ENCODE measurements at regions not wholly inside any gene's neighbourhood (a gene's known extent, or its start where the extent isn't known, plus 50 kb on each side); places are given as distances from the start of the nearest gene placed in this dataset.

- no peak overlapping the region for H3K27ac ChIP-seq (ENCODE audit: low read depth in 1 of 2, low read length in 2 of 2)
- intact Hi-C loops (cut with micrococcal nuclease): no loop called here
- H3K4me2 ChIP-seq (replicated peaks; ENCODE audit: extremely low read depth, low read length, poor library complexity, severe bottlenecking): no peak overlapping the region
- no peaks in the 10 kb centered on the region for H3K27me3 ChIP-seq (ENCODE audit: control insufficient read depth in 2 of 2, insufficient read depth in 2 of 2, low read length in 2 of 2)
- no peaks in the 10 kb centered on the region for H3K4me1 ChIP-seq (ENCODE audit: control insufficient read depth in 1 of 2, insufficient read depth in 2 of 2, low read length in 2 of 2)
- Mint-ChIP-seq H3K36me3 (no peaks in the 10 kb centered on the region), H3K27me3 (ENCODE audit: low read depth in 3 of 3) (peaks cover 0 to 2% (median 2%) of the 10 kb centered on the region in 3 donors), H3K4me1 (no peaks in the 10 kb centered on the region), H3K4me3 (no peak overlapping the region), H3K9me3 (peaks cover 0 to 6% (median 2%) of the 10 kb centered on the region in 7 donors), H3K27ac (no peak overlapping the region)
- no peak for DNase-seq
- WGBS (ENCODE audit: insufficient coverage): no CpG with 5 or more reads among the region's 7 CpGs
- no peak overlapping the region for H2AFZ ChIP-seq (ENCODE audit: insufficient read depth, low read depth, low read length, poor library complexity, severe bottlenecking)
- H3K36me3 ChIP-seq (replicated peaks in 1 of 2; ENCODE audit: control insufficient read depth in 1 of 2, insufficient read depth in 2 of 2, low read length in 2 of 2): no peaks in the 10 kb centered on the region
- no peak overlapping the region for H3K9ac ChIP-seq (ENCODE audit: insufficient read depth, low read length, poor library complexity, severe bottlenecking)
- H3K9me3 ChIP-seq (replicated peaks in 1 of 2; ENCODE audit: control insufficient read depth in 1 of 2, insufficient read depth in 1 of 2, low read length in 2 of 2): no peaks in the 10 kb centered on the region
- no peaks in the 10 kb centered on the region for H4K20me1 ChIP-seq (ENCODE audit: insufficient read depth, low read length)
- TF ChIP-seq, protein P1, sequence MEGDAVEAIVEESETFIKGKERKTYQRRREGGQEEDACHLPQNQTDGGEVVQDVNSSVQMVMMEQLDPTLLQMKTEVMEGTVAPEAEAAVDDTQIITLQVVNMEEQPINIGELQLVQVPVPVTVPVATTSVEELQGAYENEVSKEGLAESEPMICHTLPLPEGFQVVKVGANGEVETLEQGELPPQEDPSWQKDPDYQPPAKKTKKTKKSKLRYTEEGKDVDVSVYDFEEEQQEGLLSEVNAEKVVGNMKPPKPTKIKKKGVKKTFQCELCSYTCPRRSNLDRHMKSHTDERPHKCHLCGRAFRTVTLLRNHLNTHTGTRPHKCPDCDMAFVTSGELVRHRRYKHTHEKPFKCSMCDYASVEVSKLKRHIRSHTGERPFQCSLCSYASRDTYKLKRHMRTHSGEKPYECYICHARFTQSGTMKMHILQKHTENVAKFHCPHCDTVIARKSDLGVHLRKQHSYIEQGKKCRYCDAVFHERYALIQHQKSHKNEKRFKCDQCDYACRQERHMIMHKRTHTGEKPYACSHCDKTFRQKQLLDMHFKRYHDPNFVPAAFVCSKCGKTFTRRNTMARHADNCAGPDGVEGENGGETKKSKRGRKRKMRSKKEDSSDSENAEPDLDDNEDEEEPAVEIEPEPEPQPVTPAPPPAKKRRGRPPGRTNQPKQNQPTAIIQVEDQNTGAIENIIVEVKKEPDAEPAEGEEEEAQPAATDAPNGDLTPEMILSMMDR (IDR thresholded peaks at IDR 0.05): no peak
- H3K4me3 ChIP-seq (replicated peaks in 1 of 3; ENCODE audit: low read depth in 2 of 3, low read length in 3 of 3): no peak overlapping the region
- H3K79me2 ChIP-seq (ENCODE audit: insufficient read depth, low read length): no peaks in the 10 kb centered on the region
Measured at GRCh38 chr4:125010796-125011503, 298.4 kb upstream of the ANKRD50 start.

- H3K9ac ChIP-seq (ENCODE audit: insufficient read depth, low read length, poor library complexity, severe bottlenecking): no peak overlapping the region
- intact Hi-C loops (cut with micrococcal nuclease): no loop called here
- no peak overlapping the region for H3K4me2 ChIP-seq (replicated peaks; ENCODE audit: extremely low read depth, low read length, poor library complexity, severe bottlenecking)
- no peak overlapping the region for H2AFZ ChIP-seq (ENCODE audit: insufficient read depth, low read depth, low read length, poor library complexity, severe bottlenecking)
- Mint-ChIP-seq H3K4me3 (no peak overlapping the region), H3K27ac (no peak overlapping the region), H3K27me3 (ENCODE audit: low read depth in 3 of 3) (peaks cover 0 to 2% (median 2%) of the 10 kb centered on the region in 3 donors), H3K9me3 (peaks cover 0 to 3% (median 2%) of the 10 kb centered on the region in 7 donors), H3K4me1 (no peaks in the 10 kb centered on the region), H3K36me3 (no peaks in the 10 kb centered on the region)
- no peaks in the 10 kb centered on the region for H3K27me3 ChIP-seq (ENCODE audit: control insufficient read depth in 2 of 2, insufficient read depth in 2 of 2, low read length in 2 of 2)
- H3K27ac ChIP-seq (ENCODE audit: low read depth in 1 of 2, low read length in 2 of 2): no peak overlapping the region
- no peaks in the 10 kb centered on the region for H3K79me2 ChIP-seq (ENCODE audit: insufficient read depth, low read length)
- TF ChIP-seq, protein P1 (IDR thresholded peaks at IDR 0.05): no peak
- no peaks in the 10 kb centered on the region for H3K36me3 ChIP-seq (replicated peaks in 1 of 2; ENCODE audit: control insufficient read depth in 1 of 2, insufficient read depth in 2 of 2, low read length in 2 of 2)
- no CpG with 5 or more reads among the region's 1 CpG for WGBS (ENCODE audit: insufficient coverage)
- no peaks in the 10 kb centered on the region for H4K20me1 ChIP-seq (ENCODE audit: insufficient read depth, low read length)
- no peak for DNase-seq
- H3K4me3 ChIP-seq (replicated peaks in 1 of 3; ENCODE audit: low read depth in 2 of 3, low read length in 3 of 3): no peak overlapping the region
- H3K4me1 ChIP-seq (ENCODE audit: control insufficient read depth in 1 of 2, insufficient read depth in 2 of 2, low read length in 2 of 2): no peaks in the 10 kb centered on the region
- no peaks in the 10 kb centered on the region for H3K9me3 ChIP-seq (replicated peaks in 1 of 2; ENCODE audit: control insufficient read depth in 1 of 2, insufficient read depth in 1 of 2, low read length in 2 of 2)
Measured at GRCh38 chr4:125008676-125009075, 296.1 kb upstream of the ANKRD50 start.
